Adrenal gland (tissue), 5 donors: ENCODE measurements at regions not wholly inside any gene's neighbourhood (a gene's known extent, or its start where the extent isn't known, plus 50 kb on each side); places are given as distances from the start of the nearest gene placed in this dataset.

ENCODE experiments used
- POLR2A ChIP-seq, 2 donors: fragments of 450-650 bp; IDR thresholded peaks; one replicate each; pipeline ENCODE4 v1.6.1; 2017; ENCODE audit warnings: antibody characterized with exemption in 2 of 2, mild to moderate bottlenecking in 2 of 2, moderate library complexity in 1 of 2
- TF ChIP-seq, protein P1 (sequence below), 6 experiments: fragments of 450-650 bp in 4 of 6; fragments of 200-600 bp in 2 of 6; sonication (generic) in 1 of 6; IDR thresholded peaks; 1 replicate in 5 of 6; 2 replicates in 1 of 6; pipeline versions ENCODE4 v1.5.1 to v1.8.0; 2016 to 2021; ENCODE audit warnings: antibody characterized with exemption in 6 of 6, mild to moderate bottlenecking in 2 of 6, moderate library complexity in 1 of 6
- donor health status: DM: no; HTN: no; CAD: no.

- TF ChIP-seq, protein P1, sequence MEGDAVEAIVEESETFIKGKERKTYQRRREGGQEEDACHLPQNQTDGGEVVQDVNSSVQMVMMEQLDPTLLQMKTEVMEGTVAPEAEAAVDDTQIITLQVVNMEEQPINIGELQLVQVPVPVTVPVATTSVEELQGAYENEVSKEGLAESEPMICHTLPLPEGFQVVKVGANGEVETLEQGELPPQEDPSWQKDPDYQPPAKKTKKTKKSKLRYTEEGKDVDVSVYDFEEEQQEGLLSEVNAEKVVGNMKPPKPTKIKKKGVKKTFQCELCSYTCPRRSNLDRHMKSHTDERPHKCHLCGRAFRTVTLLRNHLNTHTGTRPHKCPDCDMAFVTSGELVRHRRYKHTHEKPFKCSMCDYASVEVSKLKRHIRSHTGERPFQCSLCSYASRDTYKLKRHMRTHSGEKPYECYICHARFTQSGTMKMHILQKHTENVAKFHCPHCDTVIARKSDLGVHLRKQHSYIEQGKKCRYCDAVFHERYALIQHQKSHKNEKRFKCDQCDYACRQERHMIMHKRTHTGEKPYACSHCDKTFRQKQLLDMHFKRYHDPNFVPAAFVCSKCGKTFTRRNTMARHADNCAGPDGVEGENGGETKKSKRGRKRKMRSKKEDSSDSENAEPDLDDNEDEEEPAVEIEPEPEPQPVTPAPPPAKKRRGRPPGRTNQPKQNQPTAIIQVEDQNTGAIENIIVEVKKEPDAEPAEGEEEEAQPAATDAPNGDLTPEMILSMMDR (IDR thresholded peaks at IDR 0.05), result no peak
- TF ChIP-seq POLR2A (IDR thresholded peaks at IDR 0.05), result no peak
Observed at GRCh38 chr4:123841447-123842121, 445.0 kb downstream of the SPRY1 start.
